ENCODE measurements at regions not wholly inside any gene's neighbourhood (a gene's known extent, or its start where the extent isn't known, plus 50 kb on each side); places are given as distances from the start of the nearest gene placed in this dataset.
"Not testable (repeated sequence)": the region's sequence is repeated elsewhere in the genome, so short reads cannot be mapped to it uniquely, and the experiment has no call there.

- FAIRE-seq (no peak), DNase-seq (no peak)
- Histone ChIP-seq H3K27me3 (ENCODE audit: control insufficient read depth in 3 of 3, insufficient read depth in 3 of 3, low read length in 3 of 3) (no peaks in the 10 kb centered on the region), H3K27ac (ENCODE audit: low read depth in 1 of 3, low read length in 2 of 3) (no peak overlapping the region), H3K9me3 (ENCODE audit: control insufficient read depth in 2 of 2, insufficient read depth in 1 of 2, low read depth in 1 of 2, low read length in 1 of 2) (no peaks in the 10 kb centered on the region), H3K4me1 (ENCODE audit: control insufficient read depth in 3 of 3, insufficient read depth in 2 of 3, low read depth in 1 of 3, low read length in 2 of 3) (no peaks in the 10 kb centered on the region), H3K4me3 (ENCODE audit: low read depth in 1 of 3, low read length in 3 of 3) (no peak overlapping the region), H3K36me3 (ENCODE audit: control insufficient read depth in 3 of 3, insufficient read depth in 2 of 3, low read depth in 1 of 3, low read length in 3 of 3) (no peaks in the 10 kb centered on the region)
- 77 to 81% (median 80%) methylated on average over 1 of the region's 1 CpG for WGBS, 3 donors
Observed at GRCh38 chr21:23930565-23930964, 1676.7 kb downstream of the MRPL39 start.

DNA sequence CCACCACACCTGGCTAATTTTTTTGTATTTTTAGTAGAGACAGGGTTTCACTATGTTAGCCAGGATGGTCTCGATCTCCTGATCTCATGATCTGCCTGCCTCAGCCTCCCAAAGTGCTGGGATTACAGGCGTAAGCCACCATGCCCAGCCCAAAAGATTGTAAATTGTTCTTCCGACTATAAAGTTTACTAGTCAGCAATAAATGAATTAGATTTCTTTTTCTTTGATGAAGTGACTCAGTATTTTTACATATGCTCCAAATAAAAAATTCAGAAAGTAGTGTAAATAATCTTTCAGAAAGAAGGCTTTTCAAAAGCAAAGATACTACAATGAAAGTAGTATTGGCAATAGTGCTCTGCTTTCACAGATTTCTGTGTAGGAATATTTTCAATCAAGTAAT, 1680.9 kb downstream of the MRPL39 start:
- H3K36me3 ChIP-seq (ENCODE audit: control insufficient read depth in 3 of 3, insufficient read depth in 2 of 3, low read depth in 1 of 3, low read length in 3 of 3); H3K4me1 ChIP-seq (ENCODE audit: control insufficient read depth in 3 of 3, insufficient read depth in 2 of 3, low read depth in 1 of 3, low read length in 2 of 3); DNase-seq; FAIRE-seq; H3K27ac ChIP-seq (ENCODE audit: low read depth in 1 of 3, low read length in 2 of 3); H3K27me3 ChIP-seq (ENCODE audit: control insufficient read depth in 3 of 3, insufficient read depth in 3 of 3, low read length in 3 of 3); H3K9me3 ChIP-seq (ENCODE audit: control insufficient read depth in 2 of 2, insufficient read depth in 1 of 2, low read depth in 1 of 2, low read length in 1 of 2); H3K4me3 ChIP-seq (ENCODE audit: low read depth in 1 of 3, low read length in 3 of 3): not testable (repeated sequence)
- WGBS, 3 donors: 79 to 91% (median 85%) methylated on average over 3 of the region's 3 CpGs

GRCh38 chr21:23921670-23922418, 1685.4 kb downstream of the MRPL39 start:
- H3K9me3 ChIP-seq (ENCODE audit: control insufficient read depth in 2 of 2, insufficient read depth in 1 of 2, low read depth in 1 of 2, low read length in 1 of 2): peaks cover 3 to 7% of the 10 kb centered on the region in 2 donors
- no peak for DNase-seq
- no peak overlapping the region for H3K27ac ChIP-seq (ENCODE audit: low read depth in 1 of 3, low read length in 2 of 3)
- WGBS, 3 donors: 49 to 57% (median 54%) methylated on average over 8 of the region's 8 CpGs
- H3K4me3 ChIP-seq (ENCODE audit: low read depth in 1 of 3, low read length in 3 of 3): no peak overlapping the region
- H3K4me1 ChIP-seq (ENCODE audit: control insufficient read depth in 3 of 3, insufficient read depth in 2 of 3, low read depth in 1 of 3, low read length in 2 of 3): no peaks in the 10 kb centered on the region
- no peaks in the 10 kb centered on the region for H3K36me3 ChIP-seq (ENCODE audit: control insufficient read depth in 3 of 3, insufficient read depth in 2 of 3, low read depth in 1 of 3, low read length in 3 of 3)
- FAIRE-seq: no peak
- H3K27me3 ChIP-seq (ENCODE audit: control insufficient read depth in 3 of 3, insufficient read depth in 3 of 3, low read length in 3 of 3): no peaks in the 10 kb centered on the region

DNA sequence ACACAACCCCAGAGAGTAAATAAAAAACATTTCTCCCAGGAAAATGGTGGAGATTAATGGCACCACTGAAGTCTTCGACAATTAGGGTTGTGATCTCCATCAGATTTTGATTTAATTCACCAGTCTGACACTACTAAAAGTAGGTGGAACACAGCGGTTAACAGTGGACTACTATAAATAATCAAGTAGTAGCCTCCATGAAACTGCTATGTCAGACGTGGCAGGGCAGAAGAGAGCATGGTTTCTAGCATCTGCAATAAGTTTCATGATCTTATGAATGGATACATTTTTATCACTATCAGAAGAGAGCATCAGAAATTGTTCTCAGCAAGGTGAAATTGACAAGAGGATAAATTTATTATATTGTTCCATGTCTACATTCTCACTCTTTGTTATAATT, 1706.6 kb downstream of the MRPL39 start:
- peaks cover 0 to 8% of the 10 kb centered on the region in 2 donors for H3K9me3 ChIP-seq (ENCODE audit: control insufficient read depth in 2 of 2, insufficient read depth in 1 of 2, low read depth in 1 of 2, low read length in 1 of 2)
- 81 to 86% (median 84%) methylated on average over 3 of the region's 3 CpGs for WGBS, 3 donors
- DNase-seq (no peak), FAIRE-seq (no peak)
- H3K36me3 ChIP-seq (ENCODE audit: control insufficient read depth in 3 of 3, insufficient read depth in 2 of 3, low read depth in 1 of 3, low read length in 3 of 3): no peaks in the 10 kb centered on the region
- H3K27ac ChIP-seq (ENCODE audit: low read depth in 1 of 3, low read length in 2 of 3): no peak overlapping the region
- no peaks in the 10 kb centered on the region for H3K27me3 ChIP-seq (ENCODE audit: control insufficient read depth in 3 of 3, insufficient read depth in 3 of 3, low read length in 3 of 3)
- H3K4me1 ChIP-seq (ENCODE audit: control insufficient read depth in 3 of 3, insufficient read depth in 2 of 3, low read depth in 1 of 3, low read length in 2 of 3): no peaks in the 10 kb centered on the region
- H3K4me3 ChIP-seq (ENCODE audit: low read depth in 1 of 3, low read length in 3 of 3): no peak overlapping the region

DNA sequence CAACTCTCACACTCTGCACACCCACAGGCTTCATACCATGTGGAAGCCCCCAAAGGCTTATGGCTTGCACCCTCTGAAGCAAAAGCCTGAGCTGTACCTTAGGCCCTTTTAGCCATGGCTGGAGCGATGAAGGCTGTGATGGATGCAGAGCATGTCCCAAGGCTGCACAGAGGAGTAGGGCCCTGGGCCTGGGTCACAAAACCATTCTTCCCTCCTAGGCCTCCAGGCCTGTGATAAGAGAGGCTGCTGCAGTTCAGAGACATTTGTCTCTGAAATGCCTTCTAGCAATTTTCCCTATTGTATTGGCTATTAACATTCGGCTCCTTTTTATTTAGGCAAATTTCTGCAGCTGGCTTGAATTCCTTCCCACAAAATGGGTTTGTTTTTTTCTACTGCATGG, 1707.7 kb downstream of the MRPL39 start:
- FAIRE-seq (no peak), DNase-seq (no peak)
- Histone ChIP-seq H3K4me1 (ENCODE audit: control insufficient read depth in 3 of 3, insufficient read depth in 2 of 3, low read depth in 1 of 3, low read length in 2 of 3) (no peaks in the 10 kb centered on the region), H3K36me3 (ENCODE audit: control insufficient read depth in 3 of 3, insufficient read depth in 2 of 3, low read depth in 1 of 3, low read length in 3 of 3) (no peaks in the 10 kb centered on the region), H3K9me3 (ENCODE audit: control insufficient read depth in 2 of 2, insufficient read depth in 1 of 2, low read depth in 1 of 2, low read length in 1 of 2) (peaks cover 0 to 8% of the 10 kb centered on the region in 2 donors), H3K4me3 (ENCODE audit: low read depth in 1 of 3, low read length in 3 of 3) (no peak overlapping the region), H3K27me3 (ENCODE audit: control insufficient read depth in 3 of 3, insufficient read depth in 3 of 3, low read length in 3 of 3) (no peaks in the 10 kb centered on the region), H3K27ac (ENCODE audit: low read depth in 1 of 3, low read length in 2 of 3) (no peak overlapping the region)
- 80 to 97% (median 96%) methylated on average over 2 of the region's 2 CpGs for WGBS, 3 donors

- Histone ChIP-seq H3K4me1 (ENCODE audit: control insufficient read depth in 3 of 3, insufficient read depth in 2 of 3, low read depth in 1 of 3, low read length in 2 of 3) (no peaks in the 10 kb centered on the region), H3K27ac (ENCODE audit: low read depth in 1 of 3, low read length in 2 of 3) (no peak overlapping the region), H3K4me3 (ENCODE audit: low read depth in 1 of 3, low read length in 3 of 3) (no peak overlapping the region), H3K9me3 (ENCODE audit: control insufficient read depth in 2 of 2, insufficient read depth in 1 of 2, low read depth in 1 of 2, low read length in 1 of 2) (peaks cover 2 to 6% of the 10 kb centered on the region in 2 donors), H3K36me3 (ENCODE audit: control insufficient read depth in 3 of 3, insufficient read depth in 2 of 3, low read depth in 1 of 3, low read length in 3 of 3) (no peaks in the 10 kb centered on the region), H3K27me3 (ENCODE audit: control insufficient read depth in 3 of 3, insufficient read depth in 3 of 3, low read length in 3 of 3) (no peaks in the 10 kb centered on the region)
- FAIRE-seq: no peak
- no peak for DNase-seq
- WGBS, 3 donors: 67 to 84% (median 79%) methylated on average over 4 of the region's 4 CpGs
Observed at GRCh38 chr21:23890652-23891051, 1716.6 kb downstream of the MRPL39 start.

DNA sequence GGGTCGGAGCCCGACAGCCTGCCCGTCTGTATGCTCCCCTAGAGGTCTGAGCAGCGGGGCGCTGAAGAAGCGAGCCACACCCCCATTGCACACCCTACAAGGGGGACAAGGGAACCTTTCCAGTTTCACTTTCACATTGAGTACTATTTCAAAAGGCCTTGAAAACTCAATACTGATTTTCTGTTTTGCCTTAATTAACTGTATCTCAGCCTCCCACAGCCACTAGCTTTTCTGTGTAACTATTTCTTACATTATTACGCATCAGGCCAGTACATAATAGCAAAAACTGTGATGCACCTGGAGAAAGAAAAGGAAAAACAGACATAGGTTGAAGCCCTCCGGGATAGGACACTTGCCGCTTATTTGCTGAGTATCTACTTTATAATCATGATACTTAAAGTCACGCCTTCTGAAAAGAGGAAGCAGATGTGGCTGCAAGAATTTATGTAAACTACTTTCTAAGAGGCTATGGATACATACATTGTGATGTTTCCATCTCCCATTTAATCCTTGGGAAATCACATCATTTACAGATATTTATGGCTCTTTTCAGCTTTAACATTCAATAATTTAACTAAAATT, 1719.5 kb downstream of the MRPL39 start:
- peak in 1 of 2 donors; percentile 2 for DNase-seq
- Histone ChIP-seq H3K9me3 (ENCODE audit: control insufficient read depth in 2 of 2, insufficient read depth in 1 of 2, low read depth in 1 of 2, low read length in 1 of 2) (peaks cover 2 to 8% of the 10 kb centered on the region in 2 donors), H3K36me3 (ENCODE audit: control insufficient read depth in 3 of 3, insufficient read depth in 2 of 3, low read depth in 1 of 3, low read length in 3 of 3) (no peaks in the 10 kb centered on the region), H3K27ac (ENCODE audit: low read depth in 1 of 3, low read length in 2 of 3) (no peak overlapping the region), H3K4me3 (ENCODE audit: low read depth in 1 of 3, low read length in 3 of 3) (no peak overlapping the region), H3K4me1 (ENCODE audit: control insufficient read depth in 3 of 3, insufficient read depth in 2 of 3, low read depth in 1 of 3, low read length in 2 of 3) (no peaks in the 10 kb centered on the region), H3K27me3 (ENCODE audit: control insufficient read depth in 3 of 3, insufficient read depth in 3 of 3, low read length in 3 of 3) (no peaks in the 10 kb centered on the region)
- 66 to 81% (median 68%) methylated on average over 10 of the region's 10 CpGs for WGBS, 3 donors
- no peak for FAIRE-seq

DNA sequence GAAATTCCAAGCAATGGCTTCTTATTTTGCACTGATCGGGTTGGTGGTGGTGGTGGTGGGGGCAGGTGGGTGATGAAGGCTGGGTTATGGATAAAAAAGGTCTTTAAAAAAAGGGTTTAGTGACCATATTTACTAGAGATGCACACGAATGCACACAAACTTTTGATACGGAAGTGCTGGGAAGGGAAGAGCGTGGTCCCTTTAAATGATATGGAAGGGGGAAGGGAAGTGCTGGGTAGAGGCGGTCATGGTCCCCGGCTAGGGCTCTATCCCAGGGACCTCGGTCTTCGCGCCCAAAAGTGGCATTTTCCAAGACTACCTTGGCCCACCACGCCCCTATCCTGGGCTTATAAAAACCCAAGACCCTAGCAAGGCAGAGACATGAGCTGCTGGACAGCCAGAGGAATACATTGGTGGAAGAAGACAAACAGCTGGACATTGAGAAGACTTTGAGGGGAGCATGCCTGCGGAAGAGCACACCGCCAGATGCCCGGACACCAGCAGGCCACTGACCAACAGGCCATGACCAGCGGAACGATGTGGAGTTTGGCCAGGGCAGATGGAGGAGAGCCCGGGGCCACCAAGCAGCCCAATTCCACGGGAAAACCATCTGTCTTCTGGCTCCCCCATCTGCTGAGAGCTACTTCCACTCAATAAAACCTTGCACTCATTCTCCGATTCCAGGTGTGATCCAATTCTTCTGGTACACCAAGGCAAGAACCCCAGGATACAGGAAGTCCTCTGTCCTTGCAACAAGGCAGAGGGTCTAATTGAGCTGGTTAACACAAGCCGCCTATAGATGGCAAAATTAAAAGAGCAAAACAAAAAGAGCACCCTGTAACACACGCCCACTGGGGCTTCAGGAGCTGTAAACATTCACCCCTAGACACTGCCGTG, 1720.2 kb downstream of the MRPL39 start:
- Histone ChIP-seq H3K9me3 (ENCODE audit: control insufficient read depth in 2 of 2, insufficient read depth in 1 of 2, low read depth in 1 of 2, low read length in 1 of 2) (peaks cover 2 to 8% of the 10 kb centered on the region in 2 donors), H3K27me3 (ENCODE audit: control insufficient read depth in 3 of 3, insufficient read depth in 3 of 3, low read length in 3 of 3) (no peaks in the 10 kb centered on the region), H3K4me3 (ENCODE audit: low read depth in 1 of 3, low read length in 3 of 3) (no peak overlapping the region), H3K27ac (ENCODE audit: low read depth in 1 of 3, low read length in 2 of 3) (no peak overlapping the region), H3K4me1 (ENCODE audit: control insufficient read depth in 3 of 3, insufficient read depth in 2 of 3, low read depth in 1 of 3, low read length in 2 of 3) (no peaks in the 10 kb centered on the region), H3K36me3 (ENCODE audit: control insufficient read depth in 3 of 3, insufficient read depth in 2 of 3, low read depth in 1 of 3, low read length in 3 of 3) (no peaks in the 10 kb centered on the region)
- FAIRE-seq: no peak
- WGBS, 3 donors: 82 to 87% (median 83%) methylated on average over 21 of the region's 21 CpGs
- DNase-seq: no peak
